DND-41 (cell line): ENCODE measurements at regions not wholly inside any gene's neighbourhood (a gene's known extent, or its start where the extent isn't known, plus 50 kb on each side); places are given as distances from the start of the nearest gene placed in this dataset.

Experiments used
- ATAC-seq: fragments of 200-7000 bp; cut with Tn5 transposase; 3 replicates; pipeline ENCODE4 v1.9.1; 2021; ENCODE audit warnings: low read depth; ENCODE audit not compliant: insufficient read depth
- DNase-seq: peaks from one replicate; pipeline ENCODE4 v3.0.0-alpha.2; 2020
- H2AFZ ChIP-seq: 2 replicates; pipeline ENCODE4 v1.6.0; 2012; ENCODE audit warnings: low read depth, low read length
- H3K27ac ChIP-seq: 2 replicates; pipeline ENCODE4 v1.5.1; 2012; ENCODE audit warnings: low read length, inconsistent platforms
- H3K27me3 ChIP-seq: fragments of 200-600 bp; sonication (generic); 2 replicates; pipeline ENCODE4 v1.6.0; 2012; ENCODE audit warnings: low read length, mild to moderate bottlenecking, inconsistent platforms; ENCODE audit not compliant: insufficient read depth, poor library complexity
- H3K36me3 ChIP-seq: 2 replicates; pipeline ENCODE4 v1.5.1; 2012; ENCODE audit warnings: low read length, inconsistent platforms; ENCODE audit not compliant: insufficient read depth
- H3K4me1 ChIP-seq: 2 replicates; pipeline ENCODE4 v1.5.1; 2012; ENCODE audit warnings: mild to moderate bottlenecking, low read length; ENCODE audit not compliant: insufficient read depth
- H3K4me2 ChIP-seq: 2 replicates; pipeline ENCODE4 v1.6.0; 2012; ENCODE audit warnings: mild to moderate bottlenecking, moderate library complexity, low read length, inconsistent platforms; ENCODE audit not compliant: insufficient read depth
- H3K4me3 ChIP-seq, 2 experiments: fragments of 200-600 bp in 1 of 2; shearing (Covaris generic) in 1 of 2; 2 replicates each; pipeline ENCODE4 v1.5.1; 2012 to 2016; ENCODE audit warnings: inconsistent platforms in 2 of 2, low read length in 2 of 2, mild to moderate bottlenecking in 2 of 2, low read depth in 1 of 2, moderate library complexity in 1 of 2
- H3K79me2 ChIP-seq: 2 replicates; pipeline ENCODE4 v1.6.0; 2012; ENCODE audit warnings: low read length, inconsistent platforms; ENCODE audit not compliant: insufficient read depth
- H3K9ac ChIP-seq: 2 replicates; pipeline ENCODE4 v1.6.0; 2012; ENCODE audit warnings: low read depth, mild to moderate bottlenecking, inconsistent platforms, low read length, moderate library complexity
- H3K9me3 ChIP-seq: 2 replicates; pipeline ENCODE4 v1.5.1; 2012; ENCODE audit warnings: low read length, moderate library complexity, mild to moderate bottlenecking, inconsistent platforms; ENCODE audit not compliant: insufficient read depth, severe bottlenecking
- H4K20me1 ChIP-seq: 2 replicates; pipeline ENCODE4 v1.6.0; 2012; ENCODE audit warnings: low read length; ENCODE audit not compliant: insufficient read depth
- EZH2 ChIP-seq: IDR thresholded peaks from 3 replicates; pipeline ENCODE4 v1.6.1; 2012; ENCODE audit warnings: borderline replicate concordance, low read depth, mild to moderate bottlenecking, moderate library complexity, low read length, inconsistent platforms; ENCODE audit not compliant: severe bottlenecking
- TF ChIP-seq, protein P1 (sequence below): IDR thresholded peaks from 2 replicates; pipeline ENCODE4 v1.5.1; 2012; ENCODE audit warnings: borderline replicate concordance, low read length, moderate library complexity, mild to moderate bottlenecking; ENCODE audit not compliant: poor library complexity, severe bottlenecking; ENCODE audit errors: extremely low read depth

GRCh38 chr6:102701019-102701418, 1307.5 kb downstream of the GRIK2 start:
- DNase-seq: no peak
- no peak for TF ChIP-seq EZH2
- TF ChIP-seq, protein P1, sequence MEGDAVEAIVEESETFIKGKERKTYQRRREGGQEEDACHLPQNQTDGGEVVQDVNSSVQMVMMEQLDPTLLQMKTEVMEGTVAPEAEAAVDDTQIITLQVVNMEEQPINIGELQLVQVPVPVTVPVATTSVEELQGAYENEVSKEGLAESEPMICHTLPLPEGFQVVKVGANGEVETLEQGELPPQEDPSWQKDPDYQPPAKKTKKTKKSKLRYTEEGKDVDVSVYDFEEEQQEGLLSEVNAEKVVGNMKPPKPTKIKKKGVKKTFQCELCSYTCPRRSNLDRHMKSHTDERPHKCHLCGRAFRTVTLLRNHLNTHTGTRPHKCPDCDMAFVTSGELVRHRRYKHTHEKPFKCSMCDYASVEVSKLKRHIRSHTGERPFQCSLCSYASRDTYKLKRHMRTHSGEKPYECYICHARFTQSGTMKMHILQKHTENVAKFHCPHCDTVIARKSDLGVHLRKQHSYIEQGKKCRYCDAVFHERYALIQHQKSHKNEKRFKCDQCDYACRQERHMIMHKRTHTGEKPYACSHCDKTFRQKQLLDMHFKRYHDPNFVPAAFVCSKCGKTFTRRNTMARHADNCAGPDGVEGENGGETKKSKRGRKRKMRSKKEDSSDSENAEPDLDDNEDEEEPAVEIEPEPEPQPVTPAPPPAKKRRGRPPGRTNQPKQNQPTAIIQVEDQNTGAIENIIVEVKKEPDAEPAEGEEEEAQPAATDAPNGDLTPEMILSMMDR: no peak
- no peaks in the 10 kb centered on the region for H3K36me3 ChIP-seq
- H3K9ac ChIP-seq: no peak overlapping the region
- no peaks in the 10 kb centered on the region for H3K9me3 ChIP-seq
- ATAC-seq: no peak
- H3K79me2 ChIP-seq: no peaks in the 10 kb centered on the region
- no peak overlapping the region for H3K4me2 ChIP-seq
- no peaks in the 10 kb centered on the region for H3K4me1 ChIP-seq
- no peaks in the 10 kb centered on the region for H3K27me3 ChIP-seq
- no peak overlapping the region for H3K27ac ChIP-seq
- H3K4me3 ChIP-seq: no peak overlapping the region
- H4K20me1 ChIP-seq: no peaks in the 10 kb centered on the region
- no peak overlapping the region for H2AFZ ChIP-seq

GRCh38 chr6:102686461-102686860, 1293.0 kb downstream of the GRIK2 start:
- H3K36me3 ChIP-seq: no peaks in the 10 kb centered on the region
- no peak for ATAC-seq
- H3K27me3 ChIP-seq: no peaks in the 10 kb centered on the region
- no peaks in the 10 kb centered on the region for H3K79me2 ChIP-seq
- H3K4me3 ChIP-seq: no peak overlapping the region
- H3K4me1 ChIP-seq: no peaks in the 10 kb centered on the region
- H3K9ac ChIP-seq: no peak overlapping the region
- no peaks in the 10 kb centered on the region for H4K20me1 ChIP-seq
- H3K9me3 ChIP-seq: no peaks in the 10 kb centered on the region
- no peak overlapping the region for H3K27ac ChIP-seq
- no peak for TF ChIP-seq EZH2
- TF ChIP-seq, protein P1: no peak
- no peak overlapping the region for H3K4me2 ChIP-seq
- no peak overlapping the region for H2AFZ ChIP-seq
- no peak for DNase-seq

- Histone ChIP-seq H2AFZ (no peak overlapping the region), H3K4me1 (no peaks in the 10 kb centered on the region), H3K27me3 (no peaks in the 10 kb centered on the region), H3K9me3 (no peaks in the 10 kb centered on the region), H3K4me3 (no peak overlapping the region), H4K20me1 (no peaks in the 10 kb centered on the region), H3K4me2 (no peak overlapping the region), H3K27ac (no peak overlapping the region), H3K9ac (no peak overlapping the region), H3K36me3 (no peaks in the 10 kb centered on the region), H3K79me2 (no peaks in the 10 kb centered on the region)
- no peak for TF ChIP-seq EZH2
- TF ChIP-seq, protein P1: no peak
- DNase-seq (no peak), ATAC-seq (no peak)
These were observed 1286.9 kb downstream of the GRIK2 start for GRCh38 chr6:102680413-102680812.

GRCh38 chr6:102679865-102680264, 1286.4 kb downstream of the GRIK2 start:
- ATAC-seq (no peak), DNase-seq (no peak)
- Histone ChIP-seq H3K36me3 (no peaks in the 10 kb centered on the region), H2AFZ (no peak overlapping the region), H3K4me2 (no peak overlapping the region), H3K9me3 (no peaks in the 10 kb centered on the region), H4K20me1 (no peaks in the 10 kb centered on the region), H3K27me3 (no peaks in the 10 kb centered on the region), H3K4me3 (no peak overlapping the region), H3K79me2 (no peaks in the 10 kb centered on the region), H3K27ac (no peak overlapping the region), H3K4me1 (no peaks in the 10 kb centered on the region), H3K9ac (no peak overlapping the region)
- no peak for TF ChIP-seq EZH2
- TF ChIP-seq, protein P1: no peak
